ENCODE measurements at regions not wholly inside any gene's neighbourhood (a gene's known extent, or its start where the extent isn't known, plus 50 kb on each side); places are given as distances from the start of the nearest gene placed in this dataset.

- Histone ChIP-seq H2BK120ac (ENCODE audit: low read depth, low read length) (no peak overlapping the region), H3K4ac (ENCODE audit: low read length) (no peak overlapping the region), H3K4me1 (ENCODE audit: control insufficient read depth in 2 of 2, insufficient read depth in 1 of 2, low read depth in 1 of 2, low read length in 2 of 2) (no peaks in the 10 kb centered on the region), H3K79me1 (ENCODE audit: low read depth, low read length) (no peaks in the 10 kb centered on the region), H2BK15ac (ENCODE audit: low read length) (no peak overlapping the region), H3K14ac (ENCODE audit: low read length) (no peak overlapping the region), H2AK5ac (ENCODE audit: low read depth, low read length) (no peak overlapping the region), H3K23ac (ENCODE audit: low read depth, low read length, poor library complexity) (no peak overlapping the region), H2AFZ (ENCODE audit: low read length) (no peak overlapping the region), H4K91ac (ENCODE audit: low read depth, low read length, poor library complexity) (no peak overlapping the region), H4K8ac (ENCODE audit: low read depth, low read length) (no peak overlapping the region), H2BK12ac (ENCODE audit: low read length) (no peak overlapping the region), H3K9me3 (replicated peaks in 1 of 2; ENCODE audit: control insufficient read depth in 2 of 2, insufficient read depth in 1 of 2, low read depth in 1 of 2, low read length in 2 of 2) (no peaks in the 10 kb centered on the region), H3K27me3 (ENCODE audit: control insufficient read depth in 3 of 3, insufficient read depth in 3 of 3, low read depth in 1 of 3, low read length in 3 of 3) (no peaks in the 10 kb centered on the region), H3K27ac (replicated peaks; ENCODE audit: low read length) (no peak overlapping the region), H3K18ac (ENCODE audit: low read length) (no peak overlapping the region), H3K36me3 (replicated peaks in 1 of 2; ENCODE audit: control insufficient read depth in 2 of 2, insufficient read depth in 2 of 2, low read length in 2 of 2) (no peaks in the 10 kb centered on the region), H3K4me3 (ENCODE audit: low read length in 2 of 2) (no peak overlapping the region), H3K9ac (ENCODE audit: low read depth, low read length, poor library complexity) (no peak overlapping the region), H2BK5ac (ENCODE audit: low read length) (no peak overlapping the region), H3K4me2 (ENCODE audit: insufficient read depth, low read length, poor library complexity, severe bottlenecking) (no peak overlapping the region)
- DNase-seq (ENCODE audit: low spot score), result no peak
- no CpG with 5 or more reads among the region's 3 CpGs for WGBS, 2 donors (ENCODE audit: extremely low coverage in 2 of 2, insufficient read length in 2 of 2, insufficient replicate concordance in 1 of 2)
These were observed 748.4 kb upstream of the GRM7 start for GRCh38 chr3:6112546-6112945.

GRCh38 chr3:6113338-6113737 lies 747.6 kb upstream of the GRM7 start:
- no peak overlapping the region for H2AK5ac ChIP-seq (ENCODE audit: low read depth, low read length)
- no peak overlapping the region for H2BK120ac ChIP-seq (ENCODE audit: low read depth, low read length)
- H3K36me3 ChIP-seq (replicated peaks in 1 of 2; ENCODE audit: control insufficient read depth in 2 of 2, insufficient read depth in 2 of 2, low read length in 2 of 2), result no peaks in the 10 kb centered on the region
- no peak overlapping the region for H4K8ac ChIP-seq (ENCODE audit: low read depth, low read length)
- no peaks in the 10 kb centered on the region for H3K79me1 ChIP-seq (ENCODE audit: low read depth, low read length)
- H2BK15ac ChIP-seq (ENCODE audit: low read length), result no peak overlapping the region
- no peak overlapping the region for H3K9ac ChIP-seq (ENCODE audit: low read depth, low read length, poor library complexity)
- no peak overlapping the region for H3K4ac ChIP-seq (ENCODE audit: low read length)
- no peaks in the 10 kb centered on the region for H3K4me1 ChIP-seq (ENCODE audit: control insufficient read depth in 2 of 2, insufficient read depth in 1 of 2, low read depth in 1 of 2, low read length in 2 of 2)
- no peak for DNase-seq (ENCODE audit: low spot score)
- no peak overlapping the region for H3K14ac ChIP-seq (ENCODE audit: low read length)
- no peak overlapping the region for H2AFZ ChIP-seq (ENCODE audit: low read length)
- no peak overlapping the region for H3K23ac ChIP-seq (ENCODE audit: low read depth, low read length, poor library complexity)
- WGBS, 2 donors (ENCODE audit: extremely low coverage in 2 of 2, insufficient read length in 2 of 2, insufficient replicate concordance in 1 of 2), result no CpG with 5 or more reads among the region's 2 CpGs
- no peak overlapping the region for H3K18ac ChIP-seq (ENCODE audit: low read length)
- H3K9me3 ChIP-seq (replicated peaks in 1 of 2; ENCODE audit: control insufficient read depth in 2 of 2, insufficient read depth in 1 of 2, low read depth in 1 of 2, low read length in 2 of 2), result no peaks in the 10 kb centered on the region
- H3K4me3 ChIP-seq (ENCODE audit: low read length in 2 of 2), result no peak overlapping the region
- no peak overlapping the region for H3K4me2 ChIP-seq (ENCODE audit: insufficient read depth, low read length, poor library complexity, severe bottlenecking)
- no peak overlapping the region for H2BK5ac ChIP-seq (ENCODE audit: low read length)
- H4K91ac ChIP-seq (ENCODE audit: low read depth, low read length, poor library complexity), result no peak overlapping the region
- no peak overlapping the region for H3K27ac ChIP-seq (replicated peaks; ENCODE audit: low read length)
- H3K27me3 ChIP-seq (ENCODE audit: control insufficient read depth in 3 of 3, insufficient read depth in 3 of 3, low read depth in 1 of 3, low read length in 3 of 3), result no peaks in the 10 kb centered on the region
- no peak overlapping the region for H2BK12ac ChIP-seq (ENCODE audit: low read length)

GRCh38 chr3:6119367-6119766 lies 741.5 kb upstream of the GRM7 start:
- no peak overlapping the region for H3K4me2 ChIP-seq (ENCODE audit: insufficient read depth, low read length, poor library complexity, severe bottlenecking)
- no peak overlapping the region for H2BK15ac ChIP-seq (ENCODE audit: low read length)
- no peak overlapping the region for H3K27ac ChIP-seq (replicated peaks; ENCODE audit: low read length)
- H3K4ac ChIP-seq (ENCODE audit: low read length), result no peak overlapping the region
- H3K36me3 ChIP-seq (replicated peaks in 1 of 2; ENCODE audit: control insufficient read depth in 2 of 2, insufficient read depth in 2 of 2, low read length in 2 of 2), result no peaks in the 10 kb centered on the region
- no peak overlapping the region for H4K8ac ChIP-seq (ENCODE audit: low read depth, low read length)
- H3K27me3 ChIP-seq (ENCODE audit: control insufficient read depth in 3 of 3, insufficient read depth in 3 of 3, low read depth in 1 of 3, low read length in 3 of 3), result no peaks in the 10 kb centered on the region
- H3K79me1 ChIP-seq (ENCODE audit: low read depth, low read length), result no peaks in the 10 kb centered on the region
- H4K91ac ChIP-seq (ENCODE audit: low read depth, low read length, poor library complexity), result no peak overlapping the region
- no peak overlapping the region for H2BK5ac ChIP-seq (ENCODE audit: low read length)
- no peak for DNase-seq (ENCODE audit: low spot score)
- no peak overlapping the region for H3K14ac ChIP-seq (ENCODE audit: low read length)
- no peak overlapping the region for H2AFZ ChIP-seq (ENCODE audit: low read length)
- H3K9ac ChIP-seq (ENCODE audit: low read depth, low read length, poor library complexity), result no peak overlapping the region
- no peak overlapping the region for H3K23ac ChIP-seq (ENCODE audit: low read depth, low read length, poor library complexity)
- H2BK120ac ChIP-seq (ENCODE audit: low read depth, low read length), result no peak overlapping the region
- H3K18ac ChIP-seq (ENCODE audit: low read length), result no peak overlapping the region
- no peak overlapping the region for H2BK12ac ChIP-seq (ENCODE audit: low read length)
- H3K4me3 ChIP-seq (ENCODE audit: low read length in 2 of 2), result no peak overlapping the region
- no CpG with 5 or more reads among the region's 3 CpGs for WGBS, 2 donors (ENCODE audit: extremely low coverage in 2 of 2, insufficient read length in 2 of 2, insufficient replicate concordance in 1 of 2)
- H3K9me3 ChIP-seq (replicated peaks in 1 of 2; ENCODE audit: control insufficient read depth in 2 of 2, insufficient read depth in 1 of 2, low read depth in 1 of 2, low read length in 2 of 2), result no peaks in the 10 kb centered on the region
- no peaks in the 10 kb centered on the region for H3K4me1 ChIP-seq (ENCODE audit: control insufficient read depth in 2 of 2, insufficient read depth in 1 of 2, low read depth in 1 of 2, low read length in 2 of 2)
- no peak overlapping the region for H2AK5ac ChIP-seq (ENCODE audit: low read depth, low read length)

- H3K23ac ChIP-seq (ENCODE audit: low read depth, low read length, poor library complexity), result no peak overlapping the region
- no CpG with 5 or more reads among the region's 5 CpGs for WGBS, 2 donors (ENCODE audit: extremely low coverage in 2 of 2, insufficient read length in 2 of 2, insufficient replicate concordance in 1 of 2)
- H3K27ac ChIP-seq (replicated peaks; ENCODE audit: low read length), result no peak overlapping the region
- no peaks in the 10 kb centered on the region for H3K36me3 ChIP-seq (replicated peaks in 1 of 2; ENCODE audit: control insufficient read depth in 2 of 2, insufficient read depth in 2 of 2, low read length in 2 of 2)
- no peak overlapping the region for H2BK120ac ChIP-seq (ENCODE audit: low read depth, low read length)
- no peaks in the 10 kb centered on the region for H3K4me1 ChIP-seq (ENCODE audit: control insufficient read depth in 2 of 2, insufficient read depth in 1 of 2, low read depth in 1 of 2, low read length in 2 of 2)
- H2AFZ ChIP-seq (ENCODE audit: low read length), result no peak overlapping the region
- H2BK15ac ChIP-seq (ENCODE audit: low read length), result no peak overlapping the region
- no peak overlapping the region for H4K91ac ChIP-seq (ENCODE audit: low read depth, low read length, poor library complexity)
- no peaks in the 10 kb centered on the region for H3K27me3 ChIP-seq (ENCODE audit: control insufficient read depth in 3 of 3, insufficient read depth in 3 of 3, low read depth in 1 of 3, low read length in 3 of 3)
- H2BK5ac ChIP-seq (ENCODE audit: low read length), result no peak overlapping the region
- H3K4ac ChIP-seq (ENCODE audit: low read length), result no peak overlapping the region
- H3K9ac ChIP-seq (ENCODE audit: low read depth, low read length, poor library complexity), result no peak overlapping the region
- no peaks in the 10 kb centered on the region for H3K79me1 ChIP-seq (ENCODE audit: low read depth, low read length)
- H3K14ac ChIP-seq (ENCODE audit: low read length), result no peak overlapping the region
- H3K9me3 ChIP-seq (replicated peaks in 1 of 2; ENCODE audit: control insufficient read depth in 2 of 2, insufficient read depth in 1 of 2, low read depth in 1 of 2, low read length in 2 of 2), result no peaks in the 10 kb centered on the region
- DNase-seq (ENCODE audit: low spot score), result no peak
- no peak overlapping the region for H3K4me2 ChIP-seq (ENCODE audit: insufficient read depth, low read length, poor library complexity, severe bottlenecking)
- no peak overlapping the region for H3K4me3 ChIP-seq (ENCODE audit: low read length in 2 of 2)
- no peak overlapping the region for H3K18ac ChIP-seq (ENCODE audit: low read length)
- no peak overlapping the region for H2BK12ac ChIP-seq (ENCODE audit: low read length)
- no peak overlapping the region for H2AK5ac ChIP-seq (ENCODE audit: low read depth, low read length)
- H4K8ac ChIP-seq (ENCODE audit: low read depth, low read length), result no peak overlapping the region
These were observed 740.1 kb upstream of the GRM7 start for GRCh38 chr3:6120786-6121185.
